H9 (cell line): ENCODE measurements at regions not wholly inside any gene's neighbourhood (a gene's known extent, or its start where the extent isn't known, plus 50 kb on each side); places are given as distances from the start of the nearest gene placed in this dataset.

Experiments
- DNase-seq: peaks from one replicate; pipeline ENCODE4 v3.0.0-alpha.2; 2017
- H2AFZ ChIP-seq: one replicate; pipeline ENCODE4 v1.6.1; 2013; ENCODE audit warnings: mild to moderate bottlenecking, low read length, control low read depth, moderate library complexity
- H2AK5ac ChIP-seq: 2 replicates; pipeline ENCODE4 v1.6.1; 2013; ENCODE audit warnings: low read length, control low read depth, mixed read lengths; ENCODE audit not compliant: insufficient read length
- H2BK120ac ChIP-seq: one replicate; pipeline ENCODE4 v1.6.1; 2013; ENCODE audit warnings: low read depth, mild to moderate bottlenecking, low read length, control low read depth, inconsistent platforms; ENCODE audit not compliant: poor library complexity, severe bottlenecking
- H2BK12ac ChIP-seq: 2 replicates; pipeline ENCODE4 v1.6.1; 2013; ENCODE audit warnings: low read length, control low read depth, mixed read lengths, low read depth; ENCODE audit not compliant: insufficient read length
- H2BK15ac ChIP-seq: 2 replicates; pipeline ENCODE4 v1.6.1; 2013; ENCODE audit warnings: low read depth, low read length, control low read depth
- H2BK20ac ChIP-seq: one replicate; pipeline ENCODE4 v1.6.1; 2013; ENCODE audit warnings: low read depth, mild to moderate bottlenecking, low read length, control low read depth, inconsistent platforms; ENCODE audit not compliant: poor library complexity, severe bottlenecking
- H2BK5ac ChIP-seq: 2 replicates; pipeline ENCODE4 v1.6.1; 2013; ENCODE audit warnings: low read length, control low read depth, mixed read lengths; ENCODE audit not compliant: insufficient read length
- H3K14ac ChIP-seq: 2 replicates; pipeline ENCODE4 v1.6.1; 2013; ENCODE audit warnings: low read length, control low read depth; ENCODE audit not compliant: insufficient read depth
- H3K18ac ChIP-seq: 2 replicates; pipeline ENCODE4 v1.6.1; 2013; ENCODE audit warnings: low read depth, mild to moderate bottlenecking, mixed read lengths, low read length, control low read depth; ENCODE audit not compliant: insufficient read length
- H3K23ac ChIP-seq: 2 replicates; pipeline ENCODE4 v1.6.1; 2013; ENCODE audit warnings: low read length, control low read depth, mixed read lengths, low read depth; ENCODE audit not compliant: insufficient read length
- H3K23me2 ChIP-seq: 2 replicates; pipeline ENCODE4 v1.6.1; 2013; ENCODE audit warnings: low read depth, mild to moderate bottlenecking, mixed read lengths, low read length, control low read depth; ENCODE audit not compliant: insufficient read length, poor library complexity, severe bottlenecking
- H3K27ac ChIP-seq: 2 replicates; pipeline ENCODE4 v1.5.1; 2013; ENCODE audit warnings: low read length, control low read depth, mixed read lengths, low read depth; ENCODE audit not compliant: insufficient read length
- H3K27me3 ChIP-seq: 2 replicates; pipeline ENCODE4 v1.6.1; 2013; ENCODE audit warnings: low read length, control low read depth, inconsistent platforms; ENCODE audit not compliant: insufficient read depth
- H3K4ac ChIP-seq: 2 replicates; pipeline ENCODE4 v1.6.1; 2013; ENCODE audit warnings: low read depth, mild to moderate bottlenecking, control low read depth, inconsistent platforms, low read length, moderate library complexity
- H3K4me1 ChIP-seq: 2 replicates; pipeline ENCODE4 v1.6.1; 2013; ENCODE audit warnings: low read length, control low read depth, inconsistent platforms; ENCODE audit not compliant: insufficient read depth
- H3K4me2 ChIP-seq: 2 replicates; pipeline ENCODE4 v1.6.1; 2013; ENCODE audit warnings: low read length, control low read depth, mixed read lengths; ENCODE audit not compliant: insufficient read length, insufficient read depth
- H3K56ac ChIP-seq: 2 replicates; pipeline ENCODE4 v1.6.1; 2013; ENCODE audit warnings: low read depth, mild to moderate bottlenecking, mixed read lengths, low read length, control low read depth; ENCODE audit not compliant: insufficient read length
- H3K79me1 ChIP-seq: 2 replicates; pipeline ENCODE4 v1.6.1; 2013; ENCODE audit warnings: low read depth, mild to moderate bottlenecking, moderate library complexity, low read length, control low read depth, inconsistent platforms; ENCODE audit not compliant: insufficient read depth, poor library complexity, severe bottlenecking
- H3K79me2 ChIP-seq: 2 replicates; pipeline ENCODE4 v1.6.1; 2013; ENCODE audit warnings: low read length, control low read depth, inconsistent platforms; ENCODE audit not compliant: insufficient read depth
- H3K9ac ChIP-seq: 2 replicates; pipeline ENCODE4 v1.6.1; 2013; ENCODE audit warnings: low read length, control low read depth, mixed read lengths; ENCODE audit not compliant: insufficient read length; ENCODE audit errors: extremely low read depth
- H3K9me3 ChIP-seq: one replicate; pipeline ENCODE4 v1.6.1; 2013; ENCODE audit warnings: low read depth, low read length, inconsistent platforms; ENCODE audit not compliant: control insufficient read depth
- H3T11ph ChIP-seq: one replicate; pipeline ENCODE4 v1.6.1; 2013; ENCODE audit warnings: mild to moderate bottlenecking, low read length, control low read depth, inconsistent platforms
- H4K20me1 ChIP-seq: one replicate; pipeline ENCODE4 v1.6.1; 2013; ENCODE audit not compliant: control insufficient read depth, insufficient read length, insufficient read depth
- H4K5ac ChIP-seq: 2 replicates; pipeline ENCODE4 v1.6.1; 2013; ENCODE audit warnings: low read depth, mild to moderate bottlenecking, mixed read lengths, low read length, control low read depth; ENCODE audit not compliant: insufficient read length
- H4K8ac ChIP-seq: replicated peaks from 2 replicates; pipeline ENCODE4 v1.6.1; 2013; ENCODE audit warnings: low read length, control low read depth, mixed read lengths, low read depth; ENCODE audit not compliant: insufficient read length
- H4K91ac ChIP-seq: 2 replicates; pipeline ENCODE4 v1.6.1; 2013; ENCODE audit warnings: low read depth, mild to moderate bottlenecking, moderate library complexity, mixed read lengths, low read length, control low read depth; ENCODE audit not compliant: insufficient read length
- H3K27ac Mint-ChIP-seq, 3 experiments: 2 replicates in 2 of 3; 3 replicates in 1 of 3; pipeline ENCODE4 v1.8.0; 2020 to 2021; ENCODE audit warnings: mixed read lengths in 3 of 3, mild to moderate bottlenecking in 1 of 3, moderate library complexity in 1 of 3
- H3K27me3 Mint-ChIP-seq: 2 replicates; pipeline ENCODE4 v1.8.0; 2021; ENCODE audit warnings: low read depth, mild to moderate bottlenecking, moderate library complexity, mixed read lengths
- H3K36me3 Mint-ChIP-seq, 3 experiments: 2 replicates in 2 of 3; 3 replicates in 1 of 3; pipeline ENCODE4 v1.8.0; 2020 to 2021; ENCODE audit warnings: low read depth in 3 of 3, mixed read lengths in 3 of 3; ENCODE audit not compliant: insufficient read depth in 1 of 3
- H3K4me1 Mint-ChIP-seq, 2 experiments: 2 replicates each; pipeline ENCODE4 v1.8.0; 2020; ENCODE audit warnings: mixed read lengths in 2 of 2
- H3K4me3 Mint-ChIP-seq, 2 experiments: 2 replicates in 1 of 2; 3 replicates in 1 of 2; pipeline ENCODE4 v1.8.0; 2020 to 2021; ENCODE audit warnings: mild to moderate bottlenecking in 2 of 2, mixed read lengths in 2 of 2, moderate library complexity in 1 of 2
- H3K9me3 Mint-ChIP-seq, 2 experiments: 2 replicates in 1 of 2; 3 replicates in 1 of 2; pipeline ENCODE4 v1.8.0; 2020; ENCODE audit warnings: mild to moderate bottlenecking in 2 of 2, mixed read lengths in 2 of 2, moderate library complexity in 1 of 2
- CTCF ChIP-seq: fragments of 200-600 bp; sonication (generic); conservative IDR thresholded peaks from 3 replicates; pipeline ENCODE4 v1.8.0; 2021; ENCODE audit warnings: antibody characterized with exemption, mild to moderate bottlenecking
- WGBS: extraction: QIAGEN DNeasy Blood & Tissue Kit; methylation state at CpG from one replicate; pipeline ENCODE4 v1.1.7; 2013; ENCODE audit warnings: missing lambda C conversion rate, low lambda C conversion rate, mixed read lengths; ENCODE audit not compliant: insufficient read length; ENCODE audit errors: extremely low coverage; 5-methylcytosine and 5-hydroxymethylcytosine counted together

- no peaks in the 10 kb centered on the region for H4K20me1 ChIP-seq
- no peaks in the 10 kb centered on the region for H3K23me2 ChIP-seq
- H3K9me3 ChIP-seq = no peaks in the 10 kb centered on the region
- no peak overlapping the region for H3K4me2 ChIP-seq
- Mint-ChIP-seq H3K27me3 (peaks cover 18% of the 10 kb centered on the region), H3K4me3 (no peak overlapping the region), H3K4me1 (peaks cover 14 to 19% of the 10 kb centered on the region in 2 experiments), H3K9me3 (no peaks in the 10 kb centered on the region; a peak in 2 of 5 replicates), H3K36me3 (peaks cover 0 to 1% (median 0%) of the 10 kb centered on the region in 3 experiments; a peak in 1 of 7 replicates), H3K27ac (peak overlapping the region in 1 of 3 experiments; percentile 88; a peak in 1 of 7 replicates)
- no peak overlapping the region for H3K14ac ChIP-seq
- no peaks in the 10 kb centered on the region; the same call in 1 of the 2 replicates for H3K4me1 ChIP-seq
- H3K79me2 ChIP-seq = no peaks in the 10 kb centered on the region
- H4K8ac ChIP-seq = no peak overlapping the region
- TF ChIP-seq CTCF = no peak
- no peak overlapping the region for H2BK5ac ChIP-seq
- H3K18ac ChIP-seq = no peak overlapping the region
- H3K79me1 ChIP-seq = no peaks in the 10 kb centered on the region
- H3K4ac ChIP-seq = no peak overlapping the region
- DNase-seq = no peak
- no peak overlapping the region for H3K56ac ChIP-seq
- WGBS = no CpG with 5 or more reads among the region's 8 CpGs
- H3K27me3 ChIP-seq = no peaks in the 10 kb centered on the region
- H3K23ac ChIP-seq = no peak overlapping the region
- H4K91ac ChIP-seq = no peak overlapping the region
- H3T11ph ChIP-seq = no peak overlapping the region
- H2BK15ac ChIP-seq = no peak overlapping the region
- H2BK20ac ChIP-seq = no peak overlapping the region
- H3K9ac ChIP-seq = no peak overlapping the region
- no peak overlapping the region for H2BK12ac ChIP-seq
- no peak overlapping the region for H2BK120ac ChIP-seq
- H4K5ac ChIP-seq = no peak overlapping the region
- no peak overlapping the region for H2AFZ ChIP-seq
- no peak overlapping the region for H2AK5ac ChIP-seq
- no peak overlapping the region for H3K27ac ChIP-seq
Measured at GRCh38 chr16:49010396-49010795, 271.2 kb downstream of the CBLN1 start.
